ENCODE measurements at regions not wholly inside any gene's neighbourhood (a gene's known extent, or its start where the extent isn't known, plus 50 kb on each side); places are given as distances from the start of the nearest gene placed in this dataset.

GRCh38 chr6:126764104-126764503, 354.4 kb upstream of the RSPO3 start:
- Histone ChIP-seq H3K9me3 (no peaks in the 10 kb centered on the region), H3K4me1 (no peaks in the 10 kb centered on the region), H3K27me3 (no peaks in the 10 kb centered on the region), H3K27ac (no peak overlapping the region), H3K4me3 (no peak overlapping the region), H3K36me3 (no peaks in the 10 kb centered on the region)
- DNase-seq (ENCODE audit: low spot score in 2 of 2), result no peak
- intact Hi-C loops (cut with DNase I; ENCODE audit: low total_unique reads), result no loop called here
- TF ChIP-seq POLR2A (IDR thresholded peaks at IDR 0.05) (no peak), POLR2AphosphoS5 (IDR thresholded peaks at IDR 0.05) (peak in 1 of 3 donors; percentile 70), CTCF (IDR thresholded peaks at IDR 0.05) (no peak)

- Histone ChIP-seq H3K4me1 (no peaks in the 10 kb centered on the region), H3K36me3 (no peaks in the 10 kb centered on the region), H3K4me3 (no peak overlapping the region), H3K27me3 (no peaks in the 10 kb centered on the region), H3K9me3 (no peaks in the 10 kb centered on the region), H3K27ac (peak overlapping the region in 1 of 2 donors; percentile 43)
- intact Hi-C loops (cut with DNase I; ENCODE audit: low total_unique reads), result no loop called here
- TF ChIP-seq POLR2AphosphoS5 (IDR thresholded peaks at IDR 0.05) (no peak), POLR2A (IDR thresholded peaks at IDR 0.05) (no peak), CTCF (IDR thresholded peaks at IDR 0.05) (no peak)
- no peak for DNase-seq (ENCODE audit: low spot score in 2 of 2)
Observed at GRCh38 chr6:126764671-126765070, 353.8 kb upstream of the RSPO3 start.

- no peaks in the 10 kb centered on the region for H3K36me3 ChIP-seq
- TF ChIP-seq CTCF (IDR thresholded peaks at IDR 0.05) (no peak), POLR2A (IDR thresholded peaks at IDR 0.05) (no peak), POLR2AphosphoS5 (IDR thresholded peaks at IDR 0.05) (no peak)
- H3K27me3 ChIP-seq, result no peaks in the 10 kb centered on the region
- no peaks in the 10 kb centered on the region for H3K9me3 ChIP-seq
- DNase-seq (ENCODE audit: low spot score in 2 of 2), result no peak
- peak overlapping the region in 1 of 2 donors; percentile 5 for H3K27ac ChIP-seq
- H3K4me1 ChIP-seq, result no peaks in the 10 kb centered on the region
- no peak overlapping the region for H3K4me3 ChIP-seq
- intact Hi-C loops (cut with DNase I; ENCODE audit: low total_unique reads), result no loop called here
Observed at GRCh38 chr6:126766820-126767219, 351.7 kb upstream of the RSPO3 start.

GRCh38 chr6:126767711-126768110, 350.8 kb upstream of the RSPO3 start:
- no peak overlapping the region for H3K4me3 ChIP-seq
- TF ChIP-seq CTCF (IDR thresholded peaks at IDR 0.05) (no peak), POLR2A (IDR thresholded peaks at IDR 0.05) (no peak), POLR2AphosphoS5 (IDR thresholded peaks at IDR 0.05) (no peak)
- H3K27me3 ChIP-seq, result no peaks in the 10 kb centered on the region
- no peaks in the 10 kb centered on the region for H3K4me1 ChIP-seq
- intact Hi-C loops (cut with DNase I; ENCODE audit: low total_unique reads), result no loop called here
- H3K9me3 ChIP-seq, result no peaks in the 10 kb centered on the region
- H3K27ac ChIP-seq, result no peak overlapping the region
- no peak for DNase-seq (ENCODE audit: low spot score in 2 of 2)
- no peaks in the 10 kb centered on the region for H3K36me3 ChIP-seq

GRCh38 chr6:126770176-126770575, 348.3 kb upstream of the RSPO3 start:
- DNase-seq (ENCODE audit: low spot score in 2 of 2), result no peak
- no peaks in the 10 kb centered on the region for H3K9me3 ChIP-seq
- TF ChIP-seq POLR2AphosphoS5 (IDR thresholded peaks at IDR 0.05) (no peak), POLR2A (IDR thresholded peaks at IDR 0.05) (no peak)
- H3K4me3 ChIP-seq, result no peak overlapping the region
- no peaks in the 10 kb centered on the region for H3K27me3 ChIP-seq
- no peaks in the 10 kb centered on the region for H3K36me3 ChIP-seq
- no peak overlapping the region for H3K27ac ChIP-seq
- intact Hi-C loops (cut with DNase I; ENCODE audit: low total_unique reads), result no loop called here
- no peaks in the 10 kb centered on the region for H3K4me1 ChIP-seq
